CD14-positive monocyte (primary cell): ENCODE measurements at regions not wholly inside any gene's neighbourhood (a gene's known extent, or its start where the extent isn't known, plus 50 kb on each side); places are given as distances from the start of the nearest gene placed in this dataset.
A peak's percentile ranks its signal among the peaks of the same experiment; 100 is the strongest.

Experiments
- DNase-seq, 3 donors: peaks; one replicate each; pipeline ENCODE4 v3.0.0-alpha.2; 2011 to 2022
- H2AFZ ChIP-seq: 2 replicates; pipeline ENCODE4 v1.6.0; 2012; ENCODE audit warnings: mild to moderate bottlenecking, low read depth, low read length, inconsistent platforms; ENCODE audit not compliant: insufficient read depth, poor library complexity, severe bottlenecking
- H3K27ac ChIP-seq, 2 donors: 1 replicate in 1 of 2; 2 replicates in 1 of 2; pipeline ENCODE4 v1.5.1; 2012 to 2013; ENCODE audit warnings: low read length in 2 of 2, control low read depth in 1 of 2, inconsistent platforms in 1 of 2, low read depth in 1 of 2, mild to moderate bottlenecking in 1 of 2
- H3K27me3 ChIP-seq, 2 donors: one replicate each; pipeline versions ENCODE4 v1.6.0 to v1.6.1; 2011 to 2013; ENCODE audit warnings: low read length in 2 of 2; ENCODE audit not compliant: control insufficient read depth in 2 of 2, insufficient read depth in 2 of 2
- H3K36me3 ChIP-seq, 2 donors: replicated peaks in 1 of 2; 1 replicate in 1 of 2; 2 replicates in 1 of 2; pipeline versions ENCODE4 v1.5.1 to v1.6.1; 2012 to 2013; ENCODE audit warnings: low read length in 2 of 2, control low read depth in 1 of 2, inconsistent platforms in 1 of 2, mild to moderate bottlenecking in 1 of 2; ENCODE audit not compliant: insufficient read depth in 2 of 2, control insufficient read depth in 1 of 2
- H3K4me1 ChIP-seq, 2 donors: 1 replicate in 1 of 2; 2 replicates in 1 of 2; pipeline versions ENCODE4 v1.5.1 to v1.6.1; 2012 to 2013; ENCODE audit warnings: low read length in 2 of 2, control low read depth in 1 of 2, inconsistent platforms in 1 of 2, mild to moderate bottlenecking in 1 of 2, moderate library complexity in 1 of 2; ENCODE audit not compliant: insufficient read depth in 2 of 2, control insufficient read depth in 1 of 2
- H3K4me2 ChIP-seq: replicated peaks from 2 replicates; pipeline ENCODE3; 2012; ENCODE audit warnings: low read length, moderate library complexity, mild to moderate bottlenecking; ENCODE audit not compliant: poor library complexity, severe bottlenecking; ENCODE audit errors: extremely low read depth
- H3K4me3 ChIP-seq, 3 experiments: fragments of 200-600 bp in 1 of 3; sonication (generic) in 1 of 3; replicated peaks in 1 of 3; 1 replicate in 2 of 3; 2 replicates in 1 of 3; pipeline ENCODE4 v1.5.1; 2011 to 2013; ENCODE audit warnings: low read length in 3 of 3, mild to moderate bottlenecking in 3 of 3, control low read depth in 2 of 3, low read depth in 2 of 3, inconsistent platforms in 1 of 3, moderate library complexity in 1 of 3
- H3K79me2 ChIP-seq: 2 replicates; pipeline ENCODE4 v1.6.0; 2012; ENCODE audit warnings: mild to moderate bottlenecking, control low read depth, inconsistent platforms, low read length, moderate library complexity; ENCODE audit not compliant: insufficient read depth
- H3K9ac ChIP-seq: 2 replicates; pipeline ENCODE4 v1.6.0; 2017; ENCODE audit warnings: low read length, mild to moderate bottlenecking; ENCODE audit not compliant: insufficient read depth, poor library complexity, severe bottlenecking
- H3K9me3 ChIP-seq, 2 donors: replicated peaks in 1 of 2; 1 replicate in 1 of 2; 2 replicates in 1 of 2; pipeline versions ENCODE4 v1.5.1 to v1.6.1; 2012 to 2013; ENCODE audit warnings: low read length in 2 of 2, control low read depth in 1 of 2; ENCODE audit not compliant: control insufficient read depth in 1 of 2, insufficient read depth in 1 of 2
- H4K20me1 ChIP-seq: 2 replicates; pipeline ENCODE4 v1.6.0; 2012; ENCODE audit warnings: mild to moderate bottlenecking, low read length, control low read depth, moderate library complexity; ENCODE audit not compliant: insufficient read depth
- H3K27ac Mint-ChIP-seq, 7 donors: one replicate each; pipeline ENCODE4 v1.8.0; 2020; ENCODE audit warnings: mild to moderate bottlenecking in 7 of 7, mixed read lengths in 7 of 7, moderate library complexity in 6 of 7, inconsistent platforms in 2 of 7
- H3K27me3 Mint-ChIP-seq, 3 donors: one replicate each; pipeline ENCODE4 v1.8.0; 2021 to 2022; ENCODE audit warnings: low read depth in 3 of 3, mild to moderate bottlenecking in 3 of 3, mixed read lengths in 3 of 3, moderate library complexity in 3 of 3, inconsistent platforms in 1 of 3
- H3K36me3 Mint-ChIP-seq, 2 donors: one replicate each; pipeline ENCODE4 v1.8.0; 2020; ENCODE audit warnings: mixed read lengths in 2 of 2, inconsistent platforms in 1 of 2, mild to moderate bottlenecking in 1 of 2
- H3K4me1 Mint-ChIP-seq: one replicate; pipeline ENCODE4 v1.8.0; 2020; ENCODE audit warnings: mild to moderate bottlenecking, mixed read lengths
- H3K4me3 Mint-ChIP-seq, 2 donors: one replicate each; pipeline ENCODE4 v1.8.0; 2020; ENCODE audit warnings: mild to moderate bottlenecking in 2 of 2, mixed read lengths in 2 of 2, moderate library complexity in 1 of 2
- H3K9me3 Mint-ChIP-seq, 7 donors: one replicate each; pipeline ENCODE4 v1.8.0; 2020 to 2022; ENCODE audit warnings: mixed read lengths in 7 of 7, mild to moderate bottlenecking in 6 of 7, moderate library complexity in 6 of 7, inconsistent platforms in 2 of 7
- CTCF ChIP-seq: fragments of 200-600 bp; IDR thresholded peaks from one replicate; pipeline ENCODE4 v1.8.0; 2022; ENCODE audit warnings: antibody characterized with exemption, mild to moderate bottlenecking
- WGBS: methylation state at CpG from one replicate; pipeline ENCODE4 v1.1.5; 2013; ENCODE audit warnings: missing lambda C conversion rate; ENCODE audit not compliant: insufficient coverage; 5-methylcytosine and 5-hydroxymethylcytosine counted together
- intact Hi-C, 2 donors: fragments of 100-400 bp; cut with micrococcal nuclease; formaldehyde crosslinking; loops; one replicate each; pipeline versions ENCODE4 v1.15.0 to v1.15.1; 2023

- peak; percentile 24 for TF ChIP-seq CTCF
- H3K4me1 Mint-ChIP-seq = no peaks in the 10 kb centered on the region
- Histone ChIP-seq H3K4me1 (no peaks in the 10 kb centered on the region), H4K20me1 (no peaks in the 10 kb centered on the region), H3K9me3 (peaks cover 0 to 11% of the 10 kb centered on the region in 2 donors), H3K4me3 (no peak overlapping the region), H3K27ac (no peak overlapping the region), H3K36me3 (no peaks in the 10 kb centered on the region), H2AFZ (no peak overlapping the region), H3K27me3 (no peaks in the 10 kb centered on the region), H3K9ac (no peak overlapping the region), H3K79me2 (no peaks in the 10 kb centered on the region), H3K4me2 (no peak overlapping the region)
- no peak overlapping the region for H3K27ac Mint-ChIP-seq
- no peak overlapping the region for H3K4me3 Mint-ChIP-seq
- WGBS = 94% methylated on average over 11 of the region's 17 CpGs
- H3K9me3 Mint-ChIP-seq = peaks cover 0 to 11% (median 7%) of the 10 kb centered on the region in 7 donors
- no peaks in the 10 kb centered on the region for H3K36me3 Mint-ChIP-seq
- no peak for DNase-seq
- intact Hi-C loops = no loop called here
- peaks cover 0 to 3% (median 1%) of the 10 kb centered on the region in 3 donors for H3K27me3 Mint-ChIP-seq
These were observed 115.1 kb upstream of the ARID1B start for GRCh38 chr6:156662025-156662445.

GRCh38 chr6:156660389-156660788 is 116.8 kb upstream of the ARID1B start:
- peaks cover 0 to 11% (median 7%) of the 10 kb centered on the region in 7 donors for H3K9me3 Mint-ChIP-seq
- Histone ChIP-seq H3K36me3 (no peaks in the 10 kb centered on the region), H4K20me1 (no peaks in the 10 kb centered on the region), H3K27me3 (no peaks in the 10 kb centered on the region), H3K4me1 (no peaks in the 10 kb centered on the region), H3K9me3 (peaks cover 0 to 11% of the 10 kb centered on the region in 2 donors), H3K4me3 (no peak overlapping the region), H3K27ac (no peak overlapping the region), H3K9ac (no peak overlapping the region), H3K4me2 (no peak overlapping the region), H3K79me2 (no peaks in the 10 kb centered on the region), H2AFZ (no peak overlapping the region)
- no peak overlapping the region for H3K27ac Mint-ChIP-seq
- no peak overlapping the region for H3K4me3 Mint-ChIP-seq
- no peak for TF ChIP-seq CTCF
- no peak for DNase-seq
- no peaks in the 10 kb centered on the region for H3K36me3 Mint-ChIP-seq
- peaks cover 0 to 3% (median 1%) of the 10 kb centered on the region in 3 donors for H3K27me3 Mint-ChIP-seq
- intact Hi-C loops = no loop called here
- WGBS = no CpG with 5 or more reads among the region's 2 CpGs
- H3K4me1 Mint-ChIP-seq = no peaks in the 10 kb centered on the region
